ENCODE measurements at regions not wholly inside any gene's neighbourhood (a gene's known extent, or its start where the extent isn't known, plus 50 kb on each side); places are given as distances from the start of the nearest gene placed in this dataset.
A peak's percentile ranks its signal among the peaks of the same experiment; 100 is the strongest.
"Not testable (repeated sequence)": the region's sequence is repeated elsewhere in the genome, so short reads cannot be mapped to it uniquely, and the experiment has no call there.

GRCh38 chr1:178587096-178587495, 74.2 kb downstream of the TEX35 start:
- Mint-ChIP-seq H3K27me3 (no peaks in the 10 kb centered on the region), H3K9me3 (ENCODE audit: insufficient read depth) (no peaks in the 10 kb centered on the region), H3K4me3 (peak overlapping the region; percentile 19), H3K27ac (peak overlapping the region; percentile 11), H3K4me1 (peaks cover 86% of the 10 kb centered on the region)
- no peak overlapping the region for H3K9ac ChIP-seq (ENCODE audit: low read length)
- POLR2A ChIA-PET: interaction anchor here (1.1 to 1.3 kb wide), 2 partner anchors 7 to 41 kb away, joined by 3 to 4 read pairs; no protein-coding TSS in a partner anchor
- H3K4me1 ChIP-seq (ENCODE audit: control insufficient read depth in 2 of 2, insufficient read depth in 2 of 2, low read length in 2 of 2): peaks cover 58 to 76% of the 10 kb centered on the region in 2 donors
- intact Hi-C loops (cut with micrococcal nuclease): no loop called here
- H3K4me2 ChIP-seq (replicated peaks; ENCODE audit: low read depth, low read length, poor library complexity, severe bottlenecking): no peak overlapping the region
- DNase-seq: no peak
- no peak overlapping the region for H2AFZ ChIP-seq (ENCODE audit: insufficient read depth, low read depth, low read length, poor library complexity, severe bottlenecking)
- CTCF ChIA-PET: interaction anchor here (0.9 to 5.8 kb wide), 9 partner anchors 11 to 138 kb away, joined by 3 to 39 read pairs (median 3); partner anchors contain the start of gene RALGPS2
- TF ChIP-seq EZH2 (IDR thresholded peaks at IDR 0.05; ENCODE audit: borderline replicate concordance, insufficient read depth, low read depth, low read length, poor library complexity, severe bottlenecking): no peak
- no peak for TF ChIP-seq CTCF (IDR thresholded peaks at IDR 0.05)
- peaks cover 83% of the 10 kb centered on the region for H3K79me2 ChIP-seq (ENCODE audit: control insufficient read depth, insufficient read depth, low read length)
- H3K27me3 ChIP-seq (replicated peaks in 1 of 4; ENCODE audit: control extremely low read depth in 1 of 4, control insufficient read depth in 3 of 4, insufficient read depth in 4 of 4, low read length in 3 of 4): no peaks in the 10 kb centered on the region
- no peak overlapping the region for H3K27ac ChIP-seq (ENCODE audit: low read length in 2 of 2)
- H3K36me3 ChIP-seq (replicated peaks in 1 of 2; ENCODE audit: control extremely low read depth in 1 of 2, control insufficient read depth in 1 of 2, extremely low read depth in 1 of 2, insufficient read depth in 2 of 2, low read length in 1 of 2): peaks cover 0 to 2% of the 10 kb centered on the region in 2 experiments
- 93% methylated on average over 4 of the region's 5 CpGs for WGBS (ENCODE audit: insufficient coverage)
- H3K9me3 ChIP-seq (ENCODE audit: control extremely low read depth in 1 of 3, control insufficient read depth in 2 of 3, insufficient read depth in 1 of 3, low read length in 2 of 3): peaks cover 6 to 18% (median 7%) of the 10 kb centered on the region in 3 donors
- no peak overlapping the region for H3K4me3 ChIP-seq (ENCODE audit: control extremely low read depth in 1 of 5, extremely low read depth in 1 of 5, insufficient read depth in 1 of 5, low read depth in 2 of 5, low read length in 4 of 5)
- ATAC-seq (ENCODE audit: low read depth): no peak
- H4K20me1 ChIP-seq (ENCODE audit: control insufficient read depth, insufficient read depth, low read length, poor library complexity, severe bottlenecking): no peaks in the 10 kb centered on the region

- WGBS (ENCODE audit: insufficient coverage): no CpG with 5 or more reads among the region's 4 CpGs
- H3K4me1 ChIP-seq (ENCODE audit: control insufficient read depth in 2 of 2, insufficient read depth in 2 of 2, low read length in 2 of 2): peaks cover 49 to 68% of the 10 kb centered on the region in 2 donors
- peaks cover 79% of the 10 kb centered on the region for H3K79me2 ChIP-seq (ENCODE audit: control insufficient read depth, insufficient read depth, low read length)
- H4K20me1 ChIP-seq (ENCODE audit: control insufficient read depth, insufficient read depth, low read length, poor library complexity, severe bottlenecking): no peaks in the 10 kb centered on the region
- H3K27ac ChIP-seq (ENCODE audit: low read length in 2 of 2): no peak overlapping the region
- peaks cover 6 to 18% (median 7%) of the 10 kb centered on the region in 3 donors for H3K9me3 ChIP-seq (ENCODE audit: control extremely low read depth in 1 of 3, control insufficient read depth in 2 of 3, insufficient read depth in 1 of 3, low read length in 2 of 3)
- Mint-ChIP-seq H3K4me3 (peak overlapping the region; percentile 43), H3K9me3 (ENCODE audit: insufficient read depth) (no peaks in the 10 kb centered on the region), H3K27ac (no peak overlapping the region), H3K4me1 (peaks cover 86% of the 10 kb centered on the region), H3K27me3 (no peaks in the 10 kb centered on the region)
- DNase-seq (no peak), ATAC-seq (ENCODE audit: low read depth) (no peak)
- peak overlapping the region; percentile 10 for H3K4me2 ChIP-seq (replicated peaks; ENCODE audit: low read depth, low read length, poor library complexity, severe bottlenecking)
- H3K36me3 ChIP-seq (replicated peaks in 1 of 2; ENCODE audit: control extremely low read depth in 1 of 2, control insufficient read depth in 1 of 2, extremely low read depth in 1 of 2, insufficient read depth in 2 of 2, low read length in 1 of 2): peaks cover 0 to 2% of the 10 kb centered on the region in 2 experiments
- H3K4me3 ChIP-seq (ENCODE audit: control extremely low read depth in 1 of 5, extremely low read depth in 1 of 5, insufficient read depth in 1 of 5, low read depth in 2 of 5, low read length in 4 of 5): no peak overlapping the region
- ChIA-PET CTCF (interaction anchor here (0.9 to 5.8 kb wide), 9 partner anchors 10 to 77 kb away, joined by 3 to 39 read pairs (median 3); no protein-coding TSS in a partner anchor), POLR2A (interaction anchor here (1.1 to 1.3 kb wide), 2 partner anchors 8 to 41 kb away, joined by 3 to 4 read pairs; no protein-coding TSS in a partner anchor)
- TF ChIP-seq EZH2 (IDR thresholded peaks at IDR 0.05; ENCODE audit: borderline replicate concordance, insufficient read depth, low read depth, low read length, poor library complexity, severe bottlenecking): no peak
- intact Hi-C loops (cut with micrococcal nuclease): no loop called here
- no peak overlapping the region for H2AFZ ChIP-seq (ENCODE audit: insufficient read depth, low read depth, low read length, poor library complexity, severe bottlenecking)
- H3K9ac ChIP-seq (ENCODE audit: low read length): no peak overlapping the region
- no peaks in the 10 kb centered on the region for H3K27me3 ChIP-seq (replicated peaks in 1 of 4; ENCODE audit: control extremely low read depth in 1 of 4, control insufficient read depth in 3 of 4, insufficient read depth in 4 of 4, low read length in 3 of 4)
Measured at GRCh38 chr1:178587975-178588374, 75.1 kb downstream of the TEX35 start.

- H3K4me3 ChIP-seq (ENCODE audit: control extremely low read depth in 1 of 5, extremely low read depth in 1 of 5, insufficient read depth in 1 of 5, low read depth in 2 of 5, low read length in 4 of 5): peak overlapping the region in 1 of 5 experiments; percentile 12
- H3K4me1 ChIP-seq (ENCODE audit: control insufficient read depth in 2 of 2, insufficient read depth in 2 of 2, low read length in 2 of 2): peaks cover 49 to 68% of the 10 kb centered on the region in 2 donors
- H3K4me2 ChIP-seq (replicated peaks; ENCODE audit: low read depth, low read length, poor library complexity, severe bottlenecking): peak overlapping the region; percentile 21
- H2AFZ ChIP-seq (ENCODE audit: insufficient read depth, low read depth, low read length, poor library complexity, severe bottlenecking); POLR2A ChIA-PET; DNase-seq; H3K9me3 Mint-ChIP-seq (ENCODE audit: insufficient read depth); intact Hi-C loops (cut with micrococcal nuclease); H4K20me1 ChIP-seq (ENCODE audit: control insufficient read depth, insufficient read depth, low read length, poor library complexity, severe bottlenecking); CTCF ChIA-PET; H3K27me3 ChIP-seq (replicated peaks in 1 of 4; ENCODE audit: control extremely low read depth in 1 of 4, control insufficient read depth in 3 of 4, insufficient read depth in 4 of 4, low read length in 3 of 4); H3K36me3 ChIP-seq (replicated peaks in 1 of 2; ENCODE audit: control extremely low read depth in 1 of 2, control insufficient read depth in 1 of 2, extremely low read depth in 1 of 2, insufficient read depth in 2 of 2, low read length in 1 of 2); H3K27me3 Mint-ChIP-seq; H3K9ac ChIP-seq (ENCODE audit: low read length): not testable (repeated sequence)
- H3K9me3 ChIP-seq (ENCODE audit: control extremely low read depth in 1 of 3, control insufficient read depth in 2 of 3, insufficient read depth in 1 of 3, low read length in 2 of 3): peaks cover 6 to 18% (median 7%) of the 10 kb centered on the region in 3 donors
- peak overlapping the region in 1 of 2 donors; percentile 1 for H3K27ac ChIP-seq (ENCODE audit: low read length in 2 of 2)
- Mint-ChIP-seq H3K27ac (peak overlapping the region; percentile 66), H3K4me1 (peaks cover 86% of the 10 kb centered on the region), H3K4me3 (peak overlapping the region; percentile 58)
- peak; percentile 62 for ATAC-seq (ENCODE audit: low read depth)
- WGBS (ENCODE audit: insufficient coverage): no CpG with 5 or more reads among the region's 3 CpGs
- H3K79me2 ChIP-seq (ENCODE audit: control insufficient read depth, insufficient read depth, low read length): peaks cover 79% of the 10 kb centered on the region
Measured at GRCh38 chr1:178589042-178589441, 76.1 kb downstream of the TEX35 start.
